GM12864 (cell line): ENCODE measurements at regions not wholly inside any gene's neighbourhood (a gene's known extent, or its start where the extent isn't known, plus 50 kb on each side); places are given as distances from the start of the nearest gene placed in this dataset.
"Not testable (repeated sequence)": the region's sequence is repeated elsewhere in the genome, so short reads cannot be mapped to it uniquely, and the experiment has no call there.

Source experiments
- DNase-seq: peaks from one replicate; pipeline ENCODE4 v3.0.0-alpha.2; 2011; ENCODE audit warnings: low read depth
- H3K4me3 ChIP-seq: 2 replicates; pipeline ENCODE4 v1.5.1; 2011; ENCODE audit warnings: mild to moderate bottlenecking, low read depth, low read length, control low read depth
- TF ChIP-seq, protein P1 (sequence below): IDR thresholded peaks from 2 replicates; pipeline ENCODE4 v1.5.1; 2011; ENCODE audit warnings: low read depth, mild to moderate bottlenecking, moderate library complexity, low read length, control low read depth, inconsistent platforms; ENCODE audit errors: missing control alignments

DNA sequence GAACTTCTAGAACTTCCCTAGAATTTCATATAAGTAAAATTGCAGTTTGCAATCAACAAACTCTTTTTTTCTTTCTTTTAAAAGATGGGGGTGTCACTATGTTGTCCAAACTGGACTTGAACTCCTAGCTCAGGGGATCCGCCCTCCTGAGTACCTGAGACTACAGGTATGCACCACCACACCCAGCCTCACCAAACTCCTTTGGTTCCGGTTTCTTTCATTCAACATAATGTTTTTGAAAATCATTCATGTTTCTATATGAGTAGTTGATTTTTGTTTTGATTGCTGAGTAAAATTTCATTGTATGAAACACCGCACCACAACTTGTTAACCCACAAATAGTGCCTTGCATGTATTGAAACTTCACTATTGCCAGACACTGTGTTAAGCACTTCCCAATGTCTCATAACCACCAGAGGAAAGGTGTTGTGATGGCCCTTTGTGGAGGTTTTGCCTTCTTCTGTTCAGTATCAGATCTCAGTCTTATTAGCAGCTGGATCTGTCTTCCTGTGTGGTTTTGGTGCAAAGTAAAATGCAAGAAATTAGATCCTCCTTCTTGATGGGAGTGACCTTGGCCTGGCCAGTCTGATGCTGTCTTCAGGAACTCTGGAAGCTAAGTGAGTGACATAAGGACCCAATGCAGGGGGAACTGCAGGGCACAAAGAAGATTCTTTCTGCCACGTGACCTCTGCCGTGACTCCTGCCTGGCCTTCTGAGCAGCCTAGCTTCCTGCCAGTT is 78.8 kb upstream of the UBE2E1 start:
- TF ChIP-seq, protein P1, sequence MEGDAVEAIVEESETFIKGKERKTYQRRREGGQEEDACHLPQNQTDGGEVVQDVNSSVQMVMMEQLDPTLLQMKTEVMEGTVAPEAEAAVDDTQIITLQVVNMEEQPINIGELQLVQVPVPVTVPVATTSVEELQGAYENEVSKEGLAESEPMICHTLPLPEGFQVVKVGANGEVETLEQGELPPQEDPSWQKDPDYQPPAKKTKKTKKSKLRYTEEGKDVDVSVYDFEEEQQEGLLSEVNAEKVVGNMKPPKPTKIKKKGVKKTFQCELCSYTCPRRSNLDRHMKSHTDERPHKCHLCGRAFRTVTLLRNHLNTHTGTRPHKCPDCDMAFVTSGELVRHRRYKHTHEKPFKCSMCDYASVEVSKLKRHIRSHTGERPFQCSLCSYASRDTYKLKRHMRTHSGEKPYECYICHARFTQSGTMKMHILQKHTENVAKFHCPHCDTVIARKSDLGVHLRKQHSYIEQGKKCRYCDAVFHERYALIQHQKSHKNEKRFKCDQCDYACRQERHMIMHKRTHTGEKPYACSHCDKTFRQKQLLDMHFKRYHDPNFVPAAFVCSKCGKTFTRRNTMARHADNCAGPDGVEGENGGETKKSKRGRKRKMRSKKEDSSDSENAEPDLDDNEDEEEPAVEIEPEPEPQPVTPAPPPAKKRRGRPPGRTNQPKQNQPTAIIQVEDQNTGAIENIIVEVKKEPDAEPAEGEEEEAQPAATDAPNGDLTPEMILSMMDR, result no peak
- DNase-seq, result peak; percentile 34
- no peak overlapping the region for H3K4me3 ChIP-seq

DNA sequence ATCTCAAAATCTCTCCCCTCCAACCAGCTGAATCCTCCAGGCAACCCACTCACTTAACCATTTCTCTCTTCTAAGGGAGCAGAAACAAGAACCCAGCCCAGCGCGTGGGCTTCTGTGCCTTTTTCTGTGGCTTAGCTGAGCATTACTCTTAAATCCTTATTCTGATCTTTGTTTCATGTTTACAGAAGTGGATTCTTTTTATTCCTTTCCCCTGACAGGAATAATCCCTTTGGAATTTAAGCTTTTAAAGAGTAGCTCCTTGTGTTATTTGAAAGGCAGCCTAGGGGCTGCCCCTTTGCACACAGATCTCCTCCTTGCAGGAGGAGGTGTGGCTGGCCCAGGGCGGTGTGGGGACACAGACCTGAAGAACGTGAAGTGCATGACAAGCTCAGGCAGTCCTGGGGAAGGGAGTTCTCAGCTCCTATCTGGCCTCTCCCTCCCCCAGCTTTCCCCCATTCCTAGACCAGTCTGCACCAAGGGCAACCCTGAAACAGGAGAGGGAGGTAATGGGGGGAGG is 77.1 kb upstream of the UBE2E1 start:
- DNase-seq, result no peak
- H3K4me3 ChIP-seq, result no peak overlapping the region
- TF ChIP-seq, protein P1, result no peak

DNA sequence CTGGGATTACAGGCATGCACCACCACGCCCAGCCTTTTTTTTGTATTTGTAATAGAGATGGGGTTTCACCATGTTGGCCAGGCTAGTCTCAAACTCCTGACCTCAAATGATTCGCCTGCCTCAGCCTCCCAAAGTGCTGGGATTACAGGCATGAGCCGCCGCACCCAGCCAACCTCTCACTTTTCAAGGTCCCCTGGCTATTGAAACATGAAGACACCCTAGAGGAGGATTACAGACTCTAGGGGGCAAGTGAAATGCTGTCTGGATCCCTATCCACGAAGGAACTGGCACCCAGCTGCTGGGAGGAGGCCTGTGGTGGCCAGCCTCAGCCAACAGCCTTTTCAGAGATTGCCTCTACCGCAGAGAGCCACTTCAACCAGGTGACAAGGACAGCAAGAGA is 76.4 kb upstream of the UBE2E1 start:
- not testable (repeated sequence) for H3K4me3 ChIP-seq, DNase-seq

DNA sequence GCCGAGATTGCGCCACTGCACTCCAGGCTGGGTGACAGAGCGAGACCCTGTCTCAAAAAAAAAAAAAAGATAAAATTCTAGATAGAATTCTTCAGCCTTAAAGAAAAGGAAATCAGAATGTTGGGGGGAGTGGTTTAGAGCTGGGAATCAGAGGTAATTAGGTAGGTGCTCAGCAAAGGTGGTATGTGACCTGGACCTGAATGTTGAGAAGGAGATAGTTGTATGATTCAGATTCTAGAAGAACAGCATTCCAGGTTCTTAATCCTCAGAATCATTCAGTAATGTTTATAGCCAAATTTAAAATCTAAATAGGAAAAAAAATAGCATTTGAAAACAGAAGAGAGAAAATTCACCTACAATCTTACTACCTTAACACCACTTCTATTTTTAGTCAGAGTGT is 71.3 kb upstream of the UBE2E1 start:
- DNase-seq, result no peak
- TF ChIP-seq, protein P1, result no peak
- H3K4me3 ChIP-seq, result no peak overlapping the region

DNA sequence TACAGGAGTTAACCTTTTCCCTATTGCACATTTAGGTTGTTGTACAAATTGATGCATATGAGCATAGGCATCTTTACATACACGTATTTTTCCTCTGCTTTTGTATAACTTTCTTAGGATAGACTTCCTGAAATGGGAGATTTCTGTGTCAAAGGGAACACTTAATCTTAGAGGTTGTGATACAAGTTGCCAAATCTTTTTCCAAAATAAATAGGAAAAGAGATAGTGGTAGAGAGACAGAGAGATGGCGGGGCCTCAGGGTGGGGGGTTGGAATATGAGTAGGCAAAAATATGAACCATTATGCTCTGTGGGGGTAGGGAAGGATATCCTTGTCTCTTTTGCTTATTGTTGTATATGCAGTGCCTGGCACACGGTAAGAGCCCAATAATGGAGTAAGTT is 70.7 kb upstream of the UBE2E1 start:
- no peak for DNase-seq
- no peak overlapping the region for H3K4me3 ChIP-seq
- TF ChIP-seq, protein P1, result no peak

DNA sequence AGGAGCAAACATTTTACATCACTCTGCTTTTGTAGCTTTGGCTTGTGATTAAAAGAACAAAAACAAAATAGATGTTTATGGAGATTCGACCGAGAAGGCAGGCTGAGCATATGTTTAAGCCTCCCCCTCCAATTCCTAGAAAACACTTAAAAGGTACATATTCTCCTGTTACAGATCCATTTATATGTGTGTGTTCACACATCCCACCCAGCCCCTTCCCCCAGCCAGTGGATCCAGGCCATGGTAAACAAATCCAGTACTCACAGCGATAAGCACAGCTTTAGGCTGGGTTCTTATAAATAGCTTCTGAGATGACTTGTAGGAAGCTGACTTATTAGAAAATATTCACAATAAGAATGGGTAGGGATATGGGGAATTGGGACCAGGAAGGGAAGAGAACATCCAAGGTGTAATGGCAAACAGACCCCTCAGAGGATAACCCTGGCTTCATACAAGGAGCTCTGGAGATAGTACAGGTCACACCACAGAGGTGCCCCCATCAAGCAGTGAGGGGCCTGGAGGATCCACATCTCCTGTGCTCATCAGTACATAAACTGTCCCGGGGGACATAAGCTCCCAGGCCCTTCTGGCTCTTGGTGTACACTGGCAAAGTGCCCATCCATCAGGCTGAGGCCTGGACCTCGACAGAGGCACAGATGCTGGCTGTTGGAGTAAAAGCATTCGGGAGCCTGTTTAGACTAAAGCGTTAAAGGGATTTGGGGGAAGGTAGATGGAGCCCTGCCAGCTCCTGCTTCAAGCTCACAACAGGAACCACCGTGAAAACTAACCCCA is 70.0 kb upstream of the UBE2E1 start:
- no peak for DNase-seq
- H3K4me3 ChIP-seq, result no peak overlapping the region
- TF ChIP-seq, protein P1, result no peak

DNA sequence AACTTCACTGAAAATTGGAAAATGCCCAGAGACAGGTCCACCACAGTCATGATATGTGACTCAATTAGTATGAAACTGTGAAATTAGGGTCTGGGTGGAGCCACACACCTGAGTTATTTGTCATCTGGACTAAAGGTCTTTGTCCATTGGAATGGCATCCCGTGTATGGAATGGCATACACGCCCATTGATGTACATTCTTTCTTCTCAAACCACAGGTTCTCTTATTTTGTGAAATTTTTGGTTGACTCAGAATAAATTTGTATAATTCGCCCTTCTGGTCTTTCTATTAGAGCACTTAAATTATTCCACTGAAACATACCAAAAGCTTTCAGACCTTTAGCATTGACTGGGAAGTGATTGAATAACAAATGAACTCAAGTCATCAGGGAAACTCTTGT is 66.8 kb upstream of the UBE2E1 start:
- TF ChIP-seq, protein P1, result no peak
- H3K4me3 ChIP-seq, result no peak overlapping the region
- DNase-seq, result no peak
